Mucosa of gallbladder (tissue), 1 donor: ENCODE measurements at regions not wholly inside any gene's neighbourhood (a gene's known extent, or its start where the extent isn't known, plus 50 kb on each side); places are given as distances from the start of the nearest gene placed in this dataset.

ENCODE experiments used
- DNase-seq: peaks from one replicate; pipeline ENCODE4 v3.0.0-alpha.2; 2020; ENCODE audit warnings: low spot score
- donor health status: DM: no; HTN: no; CAD: no.

DNA sequence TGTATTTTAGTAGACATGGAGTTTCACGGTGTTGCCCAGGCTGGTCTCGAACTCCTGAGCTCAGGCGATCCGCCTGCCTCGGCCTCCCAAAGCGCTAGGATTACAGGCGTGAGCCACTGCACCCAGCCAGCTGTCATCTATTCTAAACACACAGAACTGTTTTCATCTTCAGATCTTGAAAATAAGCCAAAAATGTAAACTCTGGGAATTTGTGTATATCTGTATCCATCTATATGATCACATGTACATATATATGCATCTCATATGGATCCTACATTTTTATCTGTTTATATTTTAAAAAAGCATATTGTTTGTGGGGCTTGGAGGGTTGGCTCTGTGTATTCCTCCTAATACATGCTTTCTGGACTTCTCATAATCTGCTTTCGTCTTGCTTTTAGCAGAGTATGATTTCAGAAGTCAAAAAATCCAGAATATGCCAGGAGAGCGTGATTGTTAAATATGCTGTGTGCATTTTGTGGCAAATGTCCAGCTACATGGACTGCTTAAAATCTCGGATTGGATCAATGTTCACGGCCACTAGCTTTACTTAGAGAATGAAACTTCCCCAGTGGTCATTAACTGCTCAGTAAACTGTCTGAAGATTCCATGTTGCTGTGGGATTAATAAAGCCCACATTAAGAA, 274.4 kb upstream of the IRX1 start:
- DNase-seq, result no peak

DNA sequence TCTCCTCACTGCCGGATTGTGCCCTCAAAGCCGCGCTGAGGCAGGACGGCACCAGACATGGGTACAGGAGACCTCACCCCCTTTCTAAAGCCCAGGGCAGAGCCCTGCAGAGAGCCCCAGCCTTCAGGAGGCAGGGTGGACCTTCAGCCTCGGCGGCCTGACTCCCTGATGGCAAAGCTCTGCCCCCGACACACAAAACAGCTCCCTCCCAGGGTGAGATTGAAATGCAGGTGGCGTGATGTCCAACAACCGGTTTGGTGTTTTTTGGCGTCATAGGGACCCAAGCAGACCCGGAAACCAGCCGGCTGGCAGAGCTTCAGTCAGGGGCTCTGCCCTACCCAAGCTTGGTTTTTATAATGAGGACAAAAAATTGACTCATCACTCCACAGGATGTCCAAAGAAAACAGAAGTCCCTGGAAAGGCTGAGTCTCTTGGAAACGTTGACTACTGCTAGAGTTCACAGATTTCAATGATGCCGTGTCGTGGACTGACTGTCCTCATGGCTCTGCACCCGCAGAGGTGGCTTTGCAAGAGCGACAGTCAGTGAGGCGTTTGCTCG, 275.2 kb upstream of the IRX1 start:
- no peak for DNase-seq

DNA sequence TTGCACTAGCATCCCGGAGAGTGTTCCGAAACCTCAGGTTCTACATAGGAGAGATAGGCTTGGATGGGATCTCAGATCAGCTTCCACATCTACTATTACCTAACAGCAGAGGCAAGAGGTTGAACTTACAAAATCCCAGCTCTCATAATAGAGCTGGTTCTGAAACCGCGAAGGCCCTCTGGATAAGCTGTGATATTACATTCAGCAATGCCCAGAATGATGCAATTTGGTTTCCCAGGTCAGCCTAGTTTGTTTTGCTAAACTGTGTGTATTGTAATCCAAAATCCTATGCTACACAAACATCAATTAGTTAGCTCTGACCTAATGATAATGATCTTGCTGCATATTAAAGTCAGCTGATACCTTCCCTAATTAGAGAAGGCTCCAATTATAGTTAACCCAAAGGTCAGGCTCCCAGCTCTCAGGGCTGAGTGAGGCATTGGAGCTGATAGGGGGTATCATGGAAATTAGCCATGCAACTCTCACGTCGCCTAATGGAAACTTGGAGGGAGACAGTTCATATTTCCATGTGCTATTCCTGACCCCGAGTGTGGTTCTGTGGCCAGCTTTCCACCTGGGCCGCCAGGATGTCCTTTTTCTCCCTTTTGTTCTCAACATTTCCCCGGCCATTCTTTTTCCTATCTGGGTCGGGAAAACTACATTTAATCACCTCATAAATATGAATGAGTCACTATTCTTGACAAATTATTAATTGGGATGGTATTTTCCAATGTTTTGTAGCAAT, 278.4 kb upstream of the IRX1 start:
- DNase-seq, result no peak

DNA sequence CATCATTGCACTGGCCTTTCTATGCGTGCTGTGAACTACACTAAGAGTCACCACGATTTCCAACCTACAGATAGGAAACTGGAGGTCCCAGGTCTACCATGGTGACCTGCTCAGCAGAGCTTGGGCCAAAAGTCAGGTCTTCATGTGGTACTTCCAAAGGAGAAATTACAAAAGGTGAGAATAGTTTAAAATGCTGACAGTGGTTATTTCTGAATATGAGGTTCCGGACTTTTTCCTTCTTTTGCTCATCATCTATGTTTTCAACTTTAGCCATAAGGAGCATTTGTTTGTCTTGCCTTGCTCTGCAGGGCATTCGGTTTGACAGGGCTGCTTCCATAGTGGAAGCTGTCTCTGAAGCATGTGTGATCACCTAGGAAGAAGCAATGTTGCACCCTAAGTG, 282.1 kb upstream of the IRX1 start:
- DNase-seq, result no peak

DNA sequence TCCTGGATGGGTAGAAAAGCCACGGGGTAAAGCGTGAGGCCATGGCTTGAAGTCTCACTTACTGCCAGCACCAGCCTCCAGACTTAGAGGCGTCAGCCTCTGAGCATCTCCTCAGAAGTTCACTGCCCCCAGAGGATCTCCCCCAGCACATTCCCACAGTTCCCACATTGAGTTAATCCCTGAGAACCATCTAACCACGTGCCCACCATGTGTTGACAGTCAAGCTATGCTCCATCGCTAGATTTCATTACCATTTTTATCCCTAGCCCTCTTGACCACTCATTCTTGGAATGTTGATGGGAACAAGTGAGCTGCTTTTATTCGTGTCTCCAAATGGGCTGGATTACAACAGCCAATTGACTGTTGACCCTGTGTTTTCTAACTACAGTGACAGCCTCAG, 283.3 kb upstream of the IRX1 start:
- no peak for DNase-seq

DNA sequence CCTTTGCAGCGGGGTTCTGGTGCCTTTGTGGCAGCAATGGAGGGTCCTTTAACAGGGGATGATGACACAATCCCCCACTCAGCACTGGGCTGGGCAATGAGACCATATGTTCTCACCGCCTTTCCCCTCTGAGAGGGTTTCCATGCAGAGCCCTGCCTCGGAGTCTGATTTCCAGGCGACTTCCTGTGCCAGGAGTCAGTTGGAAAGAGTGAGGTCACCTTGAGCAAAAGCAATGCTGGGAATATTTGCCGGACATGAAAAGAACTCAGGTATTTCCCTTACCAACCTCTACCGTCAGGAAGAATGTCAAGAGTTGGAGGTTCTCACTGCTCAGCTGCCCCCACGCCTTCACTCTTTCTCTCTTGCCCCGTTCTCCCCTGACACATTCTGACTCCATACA, 284.2 kb upstream of the IRX1 start:
- no peak for DNase-seq

DNA sequence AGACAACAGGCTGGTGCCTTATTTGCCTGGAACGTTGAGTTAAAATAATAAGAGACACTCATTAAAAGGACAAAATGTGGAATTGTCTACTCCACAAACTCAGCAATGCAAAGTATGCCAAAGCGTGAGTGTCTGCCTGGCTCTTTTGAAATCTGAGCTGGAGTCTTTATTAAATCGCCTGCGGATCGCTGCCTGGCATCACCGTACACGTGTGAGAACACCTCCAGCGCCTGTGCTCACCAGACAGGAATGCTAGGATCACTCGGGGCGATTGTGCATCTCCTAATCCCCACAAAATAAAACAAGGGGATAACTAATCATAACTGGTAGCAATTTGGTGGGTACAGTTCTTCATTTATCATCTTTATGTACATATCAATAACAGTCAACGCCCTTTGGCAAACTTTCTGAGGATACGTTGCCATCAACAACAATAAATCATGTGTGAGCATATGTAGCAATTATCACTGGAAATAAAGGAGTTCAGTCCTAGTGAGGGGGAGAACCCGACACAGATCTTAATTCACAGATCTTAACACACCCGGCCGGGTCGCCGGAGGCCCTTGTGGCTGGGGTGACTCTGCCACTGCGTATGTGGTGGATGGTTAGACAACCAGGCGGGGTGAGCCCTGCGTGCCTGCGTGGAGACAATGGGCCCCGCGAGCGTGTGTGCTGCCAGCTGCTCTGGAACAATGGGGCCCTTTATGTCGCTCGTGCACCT, 284.9 kb upstream of the IRX1 start:
- peak; percentile 49 for DNase-seq

DNA sequence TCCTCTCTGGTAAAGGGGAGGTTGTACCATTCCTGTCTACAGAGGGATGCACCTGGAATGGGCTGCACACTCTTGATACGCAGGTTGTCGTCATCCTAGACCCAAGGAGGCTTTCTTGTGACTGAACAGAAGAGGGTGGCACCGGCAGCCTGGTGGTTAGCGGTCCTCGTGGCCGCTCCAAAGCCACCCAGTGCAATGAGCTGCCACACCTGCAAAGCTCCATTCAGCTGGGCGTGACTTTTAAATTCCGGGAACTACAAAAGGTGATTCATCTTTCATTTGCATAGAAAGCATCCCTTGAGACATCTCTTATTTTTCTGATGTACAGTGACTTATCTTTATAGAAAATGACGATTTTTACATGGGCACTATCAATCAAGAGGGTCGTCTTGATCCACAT, 286.1 kb upstream of the IRX1 start:
- DNase-seq, result no peak

DNA sequence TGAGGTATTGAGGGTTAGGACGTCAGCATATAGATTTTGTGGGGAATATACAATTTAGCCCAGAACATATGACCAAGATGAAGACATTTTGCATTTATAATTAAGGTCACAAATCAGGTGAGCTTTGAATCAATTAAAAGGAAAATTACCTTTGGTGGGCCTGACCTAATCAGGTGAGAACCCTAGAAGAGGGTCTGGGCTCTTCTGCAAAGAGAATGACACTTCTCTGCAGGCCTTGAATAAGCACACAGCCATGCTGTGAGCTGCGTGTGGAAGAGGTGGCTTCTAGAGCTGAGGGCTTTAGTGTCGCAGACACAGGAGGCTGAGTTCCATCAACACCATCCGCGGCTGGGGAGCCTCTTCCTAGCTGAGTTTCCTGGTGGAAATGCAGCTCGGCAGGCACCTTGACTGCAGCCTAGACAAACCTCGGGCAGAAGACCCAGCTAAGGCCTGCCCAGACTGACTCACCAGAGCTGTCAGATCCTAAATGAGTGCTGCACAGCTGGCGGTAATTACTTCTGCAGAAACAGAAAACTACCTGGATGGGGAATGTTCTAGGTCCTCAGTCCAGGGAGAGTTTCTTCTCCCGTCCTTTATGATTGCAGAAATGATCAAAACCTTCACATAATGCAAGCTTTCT, 287.5 kb upstream of the IRX1 start:
- DNase-seq, result no peak

DNA sequence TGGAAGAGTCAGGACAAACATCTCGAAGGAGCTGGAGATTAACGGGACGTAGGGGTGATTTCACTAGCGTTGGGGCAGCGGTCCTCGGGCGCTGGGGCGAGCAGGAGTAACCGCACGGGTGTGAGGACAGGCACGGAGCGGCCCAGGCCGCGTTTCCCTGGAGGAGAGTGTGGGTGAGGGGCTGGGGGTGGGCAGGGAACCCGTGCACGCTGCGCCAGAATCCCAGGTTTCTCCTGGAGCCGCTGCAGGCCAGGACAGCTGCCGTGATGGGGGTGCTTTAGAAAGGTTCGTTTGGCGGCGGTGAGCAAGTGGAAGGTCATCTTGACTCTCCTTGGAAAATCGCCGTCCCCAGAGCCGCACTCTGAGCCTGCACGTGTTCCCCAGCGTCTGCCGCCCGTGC, 290.2 kb upstream of the IRX1 start:
- no peak for DNase-seq

DNA sequence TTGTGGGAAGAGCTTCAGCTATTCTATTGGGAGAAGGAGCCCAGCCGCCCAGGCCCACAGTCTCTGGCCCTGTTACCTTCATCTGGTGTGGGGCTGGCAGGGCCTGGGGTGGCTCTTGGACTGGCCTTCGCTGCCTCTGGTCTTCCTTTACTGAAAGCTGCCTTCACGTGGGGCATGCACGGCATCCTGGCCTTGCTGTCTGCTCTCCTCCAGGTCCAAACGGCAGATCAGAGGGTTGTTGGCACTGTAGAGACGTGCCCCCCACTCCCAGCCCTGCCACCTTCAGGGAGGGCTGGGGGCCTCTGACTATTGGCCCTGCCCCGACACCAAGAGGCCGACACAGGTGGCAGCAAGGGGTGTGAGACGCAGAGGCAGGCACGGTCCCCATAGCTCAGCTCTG, 291.3 kb upstream of the IRX1 start:
- DNase-seq, result no peak

DNA sequence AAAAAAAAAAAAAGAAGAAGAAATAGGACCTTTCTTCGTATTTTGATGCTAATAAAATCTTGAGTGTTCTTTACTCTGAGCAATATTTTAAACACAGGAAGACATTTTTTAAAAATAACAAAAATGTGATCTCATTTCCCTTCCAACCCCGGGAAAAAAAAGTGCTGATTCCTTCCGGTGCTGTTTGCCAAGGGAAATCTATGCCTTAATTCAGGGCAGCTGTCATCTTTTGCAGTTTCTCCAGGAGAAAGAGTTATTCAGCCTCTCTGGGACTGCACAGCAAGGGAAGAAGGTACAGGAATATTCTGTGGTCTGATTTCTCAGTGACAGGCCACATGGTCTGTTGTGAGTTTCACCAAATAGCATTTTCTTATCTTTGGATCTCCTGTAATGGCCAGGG, 291.9 kb upstream of the IRX1 start:
- DNase-seq, result no peak

DNA sequence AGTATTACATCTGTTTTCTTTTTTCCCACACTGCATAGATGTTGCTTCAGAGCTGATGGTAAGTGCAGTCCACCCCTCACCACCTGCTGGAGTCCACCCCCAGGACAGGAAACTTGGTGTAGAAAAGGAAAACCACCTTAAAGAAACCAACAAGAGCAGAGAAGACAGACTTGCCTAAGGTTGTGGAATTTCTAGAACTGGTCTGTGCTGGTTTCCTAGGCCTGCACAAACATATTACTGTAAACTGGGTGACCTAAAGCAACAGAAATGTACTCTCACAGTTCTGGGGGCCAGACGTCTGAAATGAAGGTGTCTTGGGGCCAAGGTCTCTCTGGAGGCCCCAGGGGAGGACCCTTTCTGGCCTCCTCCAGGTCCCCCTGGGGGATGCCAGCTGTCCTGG, 293.4 kb upstream of the IRX1 start:
- DNase-seq, result no peak

DNA sequence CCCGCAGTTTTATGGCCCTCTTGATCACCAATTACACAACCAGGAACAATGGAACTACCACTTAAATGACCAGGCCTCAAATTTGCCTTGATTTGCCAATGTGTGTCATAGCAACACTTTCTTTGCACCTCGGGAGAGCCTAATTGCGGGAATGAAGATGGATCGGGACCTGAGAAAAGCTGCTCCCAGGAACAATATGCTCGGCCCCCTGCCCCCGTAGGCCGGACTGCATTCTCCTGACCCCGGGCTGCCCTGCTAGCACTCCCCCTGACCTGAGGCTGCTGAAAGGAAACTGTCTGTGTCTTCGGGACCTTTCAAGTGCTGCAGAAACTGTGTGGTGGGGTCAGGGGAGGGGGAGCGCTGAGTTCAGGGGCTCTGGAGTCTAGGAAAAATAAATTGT, 294.3 kb upstream of the IRX1 start:
- DNase-seq, result no peak

DNA sequence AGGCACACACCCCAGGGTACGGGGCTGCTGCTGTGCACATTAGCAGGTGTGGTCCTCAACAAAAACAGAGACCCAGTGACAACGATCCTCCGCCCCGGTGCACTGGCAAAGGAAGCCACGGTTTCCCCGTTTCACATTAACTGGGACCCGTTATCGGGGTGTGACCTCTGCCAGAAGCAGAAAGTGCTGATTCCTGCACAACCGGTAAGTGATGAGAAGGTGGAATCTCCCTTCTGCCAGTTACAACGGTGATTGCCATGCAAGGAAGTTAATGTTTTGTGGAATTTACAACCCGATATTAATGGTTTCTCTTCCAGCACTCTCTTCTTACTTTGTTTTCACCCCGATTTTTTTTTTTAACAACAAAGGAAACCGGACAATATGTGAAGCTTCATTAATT, 294.9 kb upstream of the IRX1 start:
- DNase-seq, result no peak

DNA sequence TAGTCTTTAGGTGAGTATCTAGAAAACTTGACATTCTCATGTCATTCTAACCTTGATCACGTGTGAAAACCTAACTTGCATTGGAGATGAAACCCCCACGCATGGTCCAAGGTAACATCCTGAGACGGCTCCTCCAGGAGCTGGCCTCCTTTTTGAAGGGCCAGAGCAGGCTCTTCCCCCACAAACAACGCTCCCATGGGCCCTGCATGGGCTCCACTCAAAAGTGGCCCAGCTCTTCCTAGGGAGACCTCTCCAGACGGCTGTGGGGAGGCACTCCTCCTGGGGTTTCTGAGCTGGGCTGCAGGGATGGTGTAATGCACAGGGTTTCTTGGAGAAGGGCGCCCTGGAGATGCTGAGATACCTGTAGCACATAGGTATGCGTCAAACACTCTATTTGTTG, 296.2 kb upstream of the IRX1 start:
- no peak for DNase-seq

DNA sequence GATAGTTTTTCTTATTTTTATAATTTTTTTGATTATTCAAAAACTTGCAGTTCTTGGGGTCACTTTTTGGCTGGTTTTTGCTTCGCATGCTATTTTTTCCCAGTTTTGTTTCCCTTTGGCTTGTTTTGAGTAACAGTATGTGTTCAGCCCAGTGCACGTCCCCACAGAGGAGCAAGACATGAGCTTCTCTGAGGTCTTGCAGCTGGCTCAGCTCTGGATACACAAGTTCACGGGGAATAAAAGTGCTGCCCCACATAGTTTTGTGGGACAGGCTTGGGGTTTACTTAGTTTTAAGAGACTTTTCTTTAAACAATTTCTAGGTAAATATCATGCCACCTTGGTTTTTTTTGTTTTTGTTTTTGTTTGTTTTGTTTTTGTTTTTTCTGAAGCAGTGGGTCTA, 297.8 kb upstream of the IRX1 start:
- DNase-seq, result no peak

DNA sequence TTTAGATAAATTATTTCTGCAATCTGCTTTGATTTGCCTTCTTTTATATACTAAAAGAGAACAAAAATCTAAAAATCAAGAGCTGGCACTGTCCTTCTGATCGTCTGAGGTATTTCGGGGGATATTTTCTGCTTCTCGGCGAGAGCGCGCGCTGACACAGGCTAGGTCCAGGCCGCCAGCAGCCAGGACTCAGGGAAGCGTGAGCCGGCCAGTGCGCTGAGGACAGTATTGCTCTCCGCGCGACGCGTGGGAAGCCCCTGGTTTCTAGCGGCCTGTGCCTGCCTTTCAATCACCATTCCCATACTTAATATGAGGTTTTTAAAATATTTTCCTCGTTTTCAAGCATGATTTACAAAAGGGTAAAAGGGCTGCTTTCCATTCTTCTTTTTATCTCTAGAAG, 307.3 kb upstream of the IRX1 start:
- DNase-seq, result no peak

DNA sequence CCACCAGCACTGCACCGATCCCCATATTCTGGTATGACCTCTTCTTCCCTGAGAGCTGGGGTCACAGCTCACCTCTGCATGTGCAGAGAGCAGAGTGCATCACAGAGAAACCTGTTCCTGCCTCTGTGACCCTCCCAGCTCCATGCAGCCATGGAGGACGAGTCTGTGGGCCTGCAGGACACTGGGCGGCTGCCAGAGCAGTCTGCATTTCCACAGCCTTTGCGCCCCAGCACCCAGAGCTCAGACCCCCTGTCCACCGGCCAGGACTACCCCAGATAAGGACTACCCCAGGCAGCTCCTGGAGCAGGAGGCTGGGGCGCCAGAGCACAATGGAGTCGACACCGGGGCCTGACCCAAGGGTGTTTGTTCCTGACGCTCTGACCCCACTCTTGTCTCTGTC, 308.1 kb upstream of the IRX1 start:
- no peak for DNase-seq

DNA sequence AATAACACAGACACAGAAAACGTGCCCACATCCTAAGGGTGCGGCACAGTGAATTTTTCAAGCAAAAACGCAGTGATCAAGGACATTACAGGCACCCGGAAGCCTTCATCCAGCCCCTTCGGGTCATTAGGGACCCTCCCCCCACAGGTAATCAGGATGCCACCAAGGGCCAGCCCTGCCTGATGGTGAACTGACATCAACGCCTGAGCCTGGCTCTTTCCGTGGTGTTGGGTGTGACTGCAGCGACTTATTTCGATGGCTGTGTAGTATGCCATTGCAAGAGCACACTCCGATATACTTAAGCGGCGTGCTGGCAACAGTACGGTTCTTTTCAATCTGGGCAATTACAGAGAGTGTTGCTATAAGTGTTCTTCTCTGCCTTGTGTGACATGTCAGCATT, 310.0 kb upstream of the IRX1 start:
- DNase-seq, result no peak

DNA sequence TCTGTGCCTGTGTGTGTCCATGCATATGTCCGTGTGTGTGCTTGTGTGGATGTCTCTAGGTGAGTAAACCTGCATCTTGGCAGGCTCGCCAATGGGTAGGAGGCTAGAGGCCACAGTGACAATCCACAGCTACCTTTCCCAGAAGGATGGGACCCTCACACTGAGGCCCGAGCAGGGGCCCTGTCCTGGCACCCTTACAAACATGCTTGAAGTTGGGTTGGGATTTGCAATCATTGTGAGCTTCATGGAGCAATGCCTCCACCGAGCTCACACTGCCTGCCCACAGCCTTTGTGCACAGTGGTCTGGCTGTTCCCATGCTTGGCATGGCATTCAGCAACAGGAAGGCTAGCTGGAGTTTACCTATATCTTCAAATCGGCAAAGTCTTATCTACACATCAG, 311.1 kb upstream of the IRX1 start:
- DNase-seq, result no peak

DNA sequence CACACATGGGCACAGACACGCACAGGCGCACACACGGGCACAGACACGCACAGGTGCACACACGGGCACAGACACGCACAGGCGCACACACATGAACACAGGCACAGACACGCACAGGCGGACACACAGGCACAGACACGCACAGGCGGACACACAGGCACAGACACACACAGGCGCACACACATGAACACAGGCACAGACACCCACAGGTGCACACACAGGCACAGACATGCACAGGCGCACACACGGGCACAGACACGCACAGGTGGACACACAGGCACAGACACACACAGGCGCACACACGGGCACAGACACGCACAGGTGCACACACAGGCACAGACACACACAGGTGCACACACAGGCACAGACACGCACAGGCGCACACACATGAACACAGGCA, 312.8 kb upstream of the IRX1 start:
- DNase-seq, result no peak

DNA sequence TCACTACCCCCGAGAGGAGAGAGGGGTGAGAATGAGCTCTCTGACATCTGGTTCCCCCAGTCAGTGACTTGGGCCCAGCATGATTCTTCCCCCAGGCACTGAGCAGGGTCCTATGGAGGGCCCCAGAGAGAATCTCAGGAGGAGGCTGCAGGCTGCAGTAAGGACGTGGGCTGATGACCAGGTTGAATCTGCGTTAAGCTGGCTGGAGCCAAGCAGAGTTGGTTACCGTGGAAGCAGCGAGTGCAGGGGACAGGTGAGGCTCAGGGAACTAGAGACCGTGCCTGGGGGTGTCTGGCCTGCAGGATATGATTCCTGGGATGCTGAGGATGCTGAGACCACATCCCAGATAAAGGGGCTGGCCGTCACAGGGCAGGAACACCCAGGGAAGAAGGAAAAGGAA, 314.3 kb upstream of the IRX1 start:
- DNase-seq, result no peak
